Stimulated activated naive CD4-positive, alpha-beta T cell (primary cell): ENCODE measurements at regions not wholly inside any gene's neighbourhood (a gene's known extent, or its start where the extent isn't known, plus 50 kb on each side); places are given as distances from the start of the nearest gene placed in this dataset.
"Not testable (repeated sequence)": the region's sequence is repeated elsewhere in the genome, so short reads cannot be mapped to it uniquely, and the experiment has no call there.

Source experiments
- DNase-seq, 6 experiments: peaks; one replicate each; lab custom pipeline; 2025; lab: John Stamatoyannopoulos, UW

DNA sequence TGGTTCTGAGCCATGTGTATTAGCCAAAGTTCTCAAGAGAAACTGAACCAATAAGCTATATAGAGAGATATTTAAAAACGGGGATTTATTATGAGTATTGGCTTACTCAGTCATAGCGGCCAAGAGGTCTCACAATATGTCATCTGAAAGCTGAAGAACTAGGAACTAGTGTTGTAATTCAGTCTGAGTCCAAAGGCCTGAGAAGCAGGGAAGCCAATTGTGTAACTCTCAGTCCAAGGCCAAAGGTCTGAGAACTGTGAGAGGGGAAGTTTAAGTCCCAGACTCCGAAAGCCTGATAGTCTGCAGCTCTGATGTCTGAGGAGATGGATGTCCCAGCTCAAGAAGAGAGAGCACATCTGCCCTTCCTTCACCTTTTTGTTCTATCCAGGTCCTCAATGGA, 344.8 kb upstream of the USP15 start:
- no peak for DNase-seq

DNA sequence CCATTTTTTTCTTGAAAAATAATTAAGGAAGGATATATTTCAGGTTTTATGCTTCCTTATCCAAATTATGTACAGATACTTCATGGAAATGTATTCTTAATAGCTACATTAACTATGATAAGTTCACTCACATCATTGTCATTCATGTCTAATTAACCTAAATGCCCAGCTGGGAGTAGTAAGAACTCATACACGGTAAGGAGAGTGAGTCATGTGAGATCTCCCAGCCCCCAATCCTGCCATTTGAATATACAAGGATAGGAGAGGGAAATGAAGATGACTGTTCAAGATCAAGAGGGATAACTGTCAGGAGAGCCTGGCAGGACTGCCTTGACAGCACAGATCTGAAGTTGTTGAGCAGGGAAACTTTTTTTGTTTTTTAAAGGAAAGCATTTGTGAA, 343.4 kb upstream of the USP15 start:
- DNase-seq = no peak

DNA sequence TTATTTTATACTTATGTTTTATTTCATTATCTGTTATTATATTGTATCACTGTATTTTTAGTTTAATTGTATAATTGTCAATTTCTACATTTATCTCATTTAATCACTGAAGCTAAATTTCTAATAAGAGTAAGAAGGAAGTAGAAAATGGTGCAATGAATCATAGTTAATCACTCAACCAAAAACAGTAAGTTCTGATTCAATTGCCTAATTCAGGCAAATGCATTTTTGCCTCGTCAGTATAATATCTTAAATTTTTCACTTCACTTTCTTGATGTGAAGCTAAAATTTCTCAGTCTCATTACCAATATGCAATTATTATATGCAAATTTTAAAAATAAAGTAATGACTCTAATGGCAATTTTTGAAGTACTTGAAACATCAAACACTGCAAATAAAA, 340.5 kb upstream of the USP15 start:
- no peak for DNase-seq

DNA sequence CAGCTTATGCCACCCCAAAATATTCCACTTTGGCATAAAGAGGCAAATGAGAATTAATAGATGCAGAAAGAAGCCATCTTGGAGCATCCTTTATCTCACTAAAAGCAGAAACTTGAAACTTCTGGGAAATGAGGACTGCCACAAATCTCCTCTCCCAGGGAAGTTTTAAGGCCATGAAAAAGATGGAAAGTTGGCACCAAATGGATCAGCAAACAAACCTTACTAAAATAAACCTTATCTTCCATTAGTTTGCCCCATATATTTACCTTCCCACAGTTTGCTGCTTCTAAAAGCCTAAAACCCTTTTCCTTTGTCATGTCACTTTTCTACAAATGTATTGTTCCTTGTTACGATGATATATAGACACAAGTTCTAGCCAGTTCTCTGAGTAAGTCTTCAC, 340.0 kb upstream of the USP15 start:
- DNase-seq = no peak

DNA sequence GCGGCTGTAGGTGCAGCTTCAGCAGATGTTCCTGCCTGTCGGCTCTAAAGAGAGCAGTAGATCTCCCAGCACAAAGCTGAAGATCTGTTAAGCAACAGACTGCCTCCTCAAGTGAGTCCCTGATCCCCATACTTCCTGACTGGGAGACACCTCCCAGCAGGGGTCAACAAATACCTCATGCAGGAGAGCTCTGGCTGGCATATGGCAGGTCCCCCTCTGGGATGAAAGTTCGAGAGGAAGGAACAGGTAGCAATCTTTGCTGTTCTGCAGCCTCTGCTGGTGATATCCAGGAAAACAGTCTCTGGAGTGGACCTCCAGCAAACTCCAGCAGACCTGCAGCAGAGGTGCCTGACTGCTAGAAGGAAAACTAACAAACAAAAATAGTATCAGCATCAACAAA, 337.1 kb upstream of the USP15 start:
- DNase-seq = no peak

DNA sequence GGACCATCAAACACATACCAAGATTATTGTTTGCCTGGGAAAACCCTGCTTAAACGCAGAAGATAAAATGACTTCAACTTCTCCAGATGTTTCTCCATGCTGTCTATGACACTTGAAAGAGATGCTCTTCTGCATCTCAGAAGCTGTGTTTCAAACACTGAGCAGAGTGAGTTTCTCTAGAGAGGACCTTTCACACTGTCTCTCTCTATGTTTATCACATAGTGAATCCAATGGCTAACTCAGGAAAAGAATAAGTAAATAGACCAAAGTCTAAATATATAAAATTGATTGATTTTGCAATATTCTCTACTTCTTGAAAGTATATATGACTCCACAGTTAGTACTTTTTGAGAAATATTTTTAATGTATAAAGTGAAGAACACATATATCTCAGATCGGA, 325.6 kb upstream of the USP15 start:
- DNase-seq = no peak

DNA sequence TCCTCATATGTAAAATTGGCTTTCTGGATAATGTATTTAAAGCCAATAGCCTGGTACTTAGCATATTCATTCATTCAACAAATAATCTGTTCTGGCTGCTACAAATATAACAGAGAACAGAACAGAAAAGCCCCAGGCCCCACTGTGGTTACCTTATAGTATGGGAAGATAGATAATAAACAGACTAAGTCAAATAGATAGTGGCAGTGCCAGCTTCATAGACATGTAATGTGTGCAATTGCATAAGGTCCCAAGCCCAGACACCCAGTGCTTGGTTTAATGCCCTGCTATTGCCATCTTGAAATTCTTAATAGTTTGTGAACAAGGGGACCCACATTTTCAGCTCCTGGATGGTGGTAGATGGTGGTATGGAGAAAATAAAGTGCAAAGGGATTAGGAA, 320.2 kb upstream of the USP15 start:
- DNase-seq = no peak

DNA sequence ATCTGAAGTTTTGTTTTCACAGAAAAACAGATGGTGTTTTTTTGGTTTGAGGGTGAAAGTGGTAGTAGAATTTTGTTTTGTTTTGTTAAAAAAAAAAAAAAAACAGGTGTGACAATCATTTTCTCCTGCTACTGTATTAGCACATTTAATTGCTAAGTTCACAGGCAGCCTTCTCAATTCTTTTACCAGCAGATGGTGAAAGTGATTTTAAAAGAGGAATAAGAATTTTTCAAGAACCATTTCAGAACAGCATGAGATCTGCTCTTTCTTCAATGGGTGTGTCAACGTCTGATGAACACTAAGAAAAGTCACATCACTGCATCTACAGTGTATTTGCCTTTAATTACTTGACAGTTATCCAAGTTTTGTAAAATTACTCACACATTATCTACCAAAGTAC, 303.7 kb upstream of the USP15 start:
- DNase-seq = no peak

DNA sequence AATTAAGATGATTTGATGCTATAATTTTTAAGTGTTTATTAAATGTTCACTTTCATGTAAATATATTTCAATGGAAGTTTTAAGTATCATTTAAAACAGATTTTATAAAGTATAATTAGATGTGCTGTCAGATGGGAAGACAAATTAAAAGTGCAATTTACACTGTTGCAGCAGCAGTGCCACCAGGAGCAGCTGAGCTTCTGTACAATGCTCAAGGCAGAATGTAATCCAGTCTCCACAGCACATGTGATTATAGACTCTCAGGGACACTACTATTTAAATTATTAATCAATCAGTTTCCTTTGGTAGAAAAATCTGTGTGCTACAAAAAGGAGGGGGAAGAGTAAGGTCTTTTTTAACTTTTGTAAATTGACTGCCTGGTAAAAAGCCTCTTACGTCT, 285.7 kb upstream of the USP15 start:
- no peak for DNase-seq

DNA sequence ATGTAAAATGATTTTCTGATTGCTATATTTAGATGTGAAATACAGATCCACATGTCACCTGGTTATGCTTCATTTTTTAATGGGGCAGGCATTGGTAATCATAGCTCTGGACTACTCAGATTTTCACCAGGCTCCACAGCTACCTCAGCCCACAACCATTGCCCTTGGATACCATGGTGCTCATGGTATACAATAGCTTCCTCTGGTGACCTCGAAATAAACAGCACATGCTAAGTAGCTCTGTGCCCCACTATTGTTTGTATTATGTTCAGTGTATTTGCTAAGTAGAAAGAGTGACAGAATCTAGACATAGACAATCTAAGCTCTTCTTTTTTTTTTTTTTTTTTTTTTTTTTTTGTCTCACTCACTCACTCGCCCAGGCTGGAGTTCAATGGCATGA, 274.4 kb upstream of the USP15 start:
- no peak for DNase-seq

DNA sequence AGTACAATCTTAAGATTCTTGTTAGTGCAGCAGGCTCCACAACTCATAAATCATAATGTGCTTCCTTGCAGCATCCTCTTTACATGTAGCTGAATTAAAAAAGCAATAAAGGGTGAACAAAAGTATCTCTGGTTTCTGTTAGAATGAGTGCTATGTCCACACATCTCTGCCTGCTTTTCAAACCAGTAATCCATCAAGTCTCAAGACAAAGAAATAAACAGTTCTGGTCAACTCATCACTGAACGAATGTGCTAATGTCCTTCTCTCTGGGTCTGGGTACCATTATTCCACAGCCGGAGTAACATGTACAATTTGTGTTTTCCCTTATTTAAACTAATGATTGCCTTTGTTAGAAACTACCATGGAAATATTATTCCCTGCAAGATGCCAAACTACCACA, 273.0 kb upstream of the USP15 start:
- DNase-seq = no peak

DNA sequence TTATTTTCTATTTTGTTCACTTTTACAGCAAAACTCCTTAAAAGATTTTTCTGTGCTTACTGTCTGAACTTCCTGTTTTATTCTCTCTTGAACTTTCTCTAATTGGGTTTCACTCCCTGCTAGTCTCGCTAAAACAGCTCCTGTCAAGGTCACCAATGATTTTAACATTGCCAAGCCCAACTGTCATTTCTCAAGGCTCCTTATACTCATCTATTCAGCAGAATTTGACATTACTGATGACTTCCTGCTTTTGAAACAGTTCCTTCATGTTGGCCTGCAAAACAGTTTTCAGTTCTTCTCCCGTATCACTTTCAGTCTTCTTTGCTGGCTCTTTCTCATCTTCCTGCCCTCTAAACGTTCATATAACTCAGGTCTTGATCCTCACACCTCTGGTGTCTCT, 268.5 kb upstream of the USP15 start:
- no peak for DNase-seq

DNA sequence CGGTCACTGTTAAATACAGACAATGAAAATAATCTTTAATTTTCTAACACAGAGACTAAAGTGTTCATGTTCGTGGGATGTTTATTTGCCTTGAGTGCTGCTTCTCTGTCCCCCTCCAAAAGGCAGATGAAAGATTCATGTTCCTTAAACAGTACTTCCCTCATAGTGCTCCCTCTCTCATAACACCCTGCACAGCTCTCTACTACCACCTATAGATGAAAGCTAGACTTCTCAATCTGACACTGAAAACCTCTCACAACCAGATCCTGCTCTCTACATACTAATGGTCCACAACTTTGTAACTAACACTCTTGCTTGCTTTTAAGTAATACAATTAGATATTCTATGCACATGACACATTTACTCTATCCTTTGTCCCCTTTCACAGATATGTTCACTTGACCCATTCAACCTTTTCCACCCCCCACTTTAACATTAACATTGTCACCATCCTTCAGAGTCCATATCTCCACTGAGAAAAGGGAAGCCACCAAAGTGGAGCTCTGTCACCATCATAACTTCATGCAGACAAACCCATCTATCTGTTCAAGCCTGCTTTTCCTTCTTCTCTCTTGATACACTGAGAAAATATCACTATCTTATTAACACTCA, 266.4 kb upstream of the USP15 start:
- DNase-seq = no peak

DNA sequence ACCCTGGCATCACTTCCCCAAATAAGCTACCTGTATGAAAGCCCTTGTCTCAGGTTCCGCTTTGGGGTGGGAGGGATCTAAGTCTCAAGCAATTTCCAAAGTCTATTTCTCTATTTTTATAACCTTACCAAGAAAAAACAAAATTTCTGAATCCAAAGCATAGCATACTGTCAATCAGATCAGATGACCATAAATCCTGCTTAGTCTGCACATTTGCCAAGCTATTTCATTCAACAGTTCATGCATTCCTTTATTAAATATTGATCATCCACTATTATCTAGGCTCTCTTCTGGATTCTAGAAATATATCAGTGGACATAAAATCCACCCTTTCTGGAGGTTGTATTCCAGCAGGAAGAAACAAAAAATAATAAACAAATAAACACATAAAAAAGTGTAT, 263.5 kb upstream of the USP15 start:
- no peak for DNase-seq

DNA sequence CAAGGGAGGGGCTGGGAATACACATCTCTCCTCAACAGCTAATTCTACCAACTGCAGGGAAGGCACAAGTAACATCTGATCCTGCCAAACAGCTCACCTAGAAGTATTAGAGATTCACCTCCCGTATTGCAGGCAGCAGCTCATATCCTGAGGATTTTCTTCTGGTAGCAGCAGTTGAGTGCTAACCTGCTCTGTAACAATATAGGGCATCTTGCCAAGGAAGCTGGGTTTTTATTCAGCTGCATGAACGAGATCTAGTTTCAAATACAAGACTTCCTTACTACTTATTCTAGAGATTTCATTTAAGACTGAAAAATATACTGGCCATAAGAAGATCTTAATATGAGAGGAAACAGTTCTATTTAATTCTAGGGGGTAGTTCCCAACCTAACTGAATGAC, 261.4 kb upstream of the USP15 start:
- DNase-seq = no peak

DNA sequence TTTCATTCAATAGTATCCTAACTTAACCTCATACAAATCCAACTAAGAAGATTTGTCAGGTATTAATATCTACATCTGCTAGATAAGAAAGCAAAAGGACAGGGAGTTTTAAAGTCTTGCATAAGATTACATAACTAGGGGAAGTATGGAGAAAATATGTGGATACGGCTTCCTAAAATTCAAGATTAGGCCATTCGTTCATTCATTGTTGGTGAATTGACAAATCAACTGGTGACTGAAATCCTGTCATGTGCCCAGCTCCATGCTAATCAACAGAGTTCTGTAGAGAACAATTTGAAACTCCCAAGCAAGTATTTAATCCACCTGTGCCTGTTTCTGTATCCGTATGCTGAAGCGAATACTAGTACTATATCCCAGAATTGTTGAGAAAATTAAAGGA, 260.9 kb upstream of the USP15 start:
- no peak for DNase-seq

DNA sequence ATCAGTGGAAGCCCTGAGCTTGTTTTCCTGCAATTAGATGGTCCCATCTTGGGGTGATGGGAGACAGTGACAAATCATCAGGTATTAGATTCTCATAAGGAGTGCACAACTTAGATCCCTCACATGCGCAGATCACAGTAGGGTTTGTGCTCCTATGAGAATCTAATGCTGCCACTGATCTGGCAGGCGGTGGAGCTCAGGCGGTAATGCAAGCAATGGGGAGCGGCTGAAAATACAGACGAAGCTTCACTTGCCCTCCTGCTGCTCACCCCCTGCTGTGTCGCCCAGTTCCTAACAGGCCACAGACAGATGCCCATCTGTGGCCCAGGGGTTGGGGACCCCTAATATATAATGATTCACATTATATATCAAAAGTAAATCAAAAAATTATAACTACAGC, 258.8 kb upstream of the USP15 start:
- no peak for DNase-seq

DNA sequence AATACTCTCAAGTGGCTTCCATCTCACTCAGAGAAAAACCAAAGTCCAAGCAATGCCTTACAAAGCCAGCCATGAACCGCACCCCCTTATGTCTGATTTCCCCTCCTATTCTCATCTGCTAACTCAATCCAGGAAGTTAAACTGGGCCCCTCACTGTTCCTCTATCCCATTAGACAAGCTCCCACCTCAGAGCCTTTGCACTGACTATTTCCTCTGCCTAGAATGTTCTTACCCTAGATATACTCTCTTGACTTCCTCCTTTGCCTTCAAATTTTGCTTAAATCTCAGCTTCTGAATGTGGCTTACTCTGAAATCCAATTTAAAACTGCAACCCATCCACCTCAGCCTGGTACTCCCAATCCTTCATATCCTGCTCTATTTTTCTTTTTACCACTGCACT, 257.0 kb upstream of the USP15 start:
- DNase-seq = no peak

DNA sequence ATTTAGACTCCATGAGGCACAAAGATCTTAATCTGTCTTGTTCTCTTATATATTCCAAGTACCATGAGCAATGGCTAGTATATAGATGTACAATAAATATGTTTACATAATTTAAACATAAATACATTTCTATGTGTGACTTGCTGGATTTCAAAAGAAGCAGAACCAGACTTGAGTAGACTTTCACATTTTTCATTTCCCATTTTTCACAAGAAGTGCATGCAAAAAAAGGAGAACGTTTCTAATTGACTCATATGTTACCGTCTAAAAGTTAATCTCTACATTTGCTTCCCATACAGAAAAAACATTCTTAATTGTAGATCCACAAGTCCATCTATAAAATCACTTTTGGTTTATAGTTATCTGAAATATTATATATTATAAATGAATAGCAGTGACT, 256.5 kb upstream of the USP15 start:
- DNase-seq = no peak

DNA sequence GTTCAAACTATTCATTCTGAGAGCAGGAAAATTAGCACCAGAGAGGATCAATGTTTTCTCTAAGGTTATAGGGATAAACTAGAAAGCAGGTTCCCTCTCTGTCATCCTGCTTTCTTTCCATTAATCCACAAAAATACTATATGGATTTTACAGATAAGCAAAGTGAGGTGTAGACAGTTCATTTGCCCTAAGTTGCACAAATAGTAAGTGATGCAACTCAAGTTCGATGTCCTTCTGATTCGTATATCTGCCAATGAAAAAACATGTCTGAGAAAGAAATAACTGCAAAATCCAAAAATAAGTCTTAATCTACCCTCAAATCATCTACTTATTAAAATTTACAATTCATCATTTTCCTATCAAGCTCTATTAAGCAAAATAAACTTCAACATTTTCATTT, 254.6 kb upstream of the USP15 start:
- DNase-seq = no peak

DNA sequence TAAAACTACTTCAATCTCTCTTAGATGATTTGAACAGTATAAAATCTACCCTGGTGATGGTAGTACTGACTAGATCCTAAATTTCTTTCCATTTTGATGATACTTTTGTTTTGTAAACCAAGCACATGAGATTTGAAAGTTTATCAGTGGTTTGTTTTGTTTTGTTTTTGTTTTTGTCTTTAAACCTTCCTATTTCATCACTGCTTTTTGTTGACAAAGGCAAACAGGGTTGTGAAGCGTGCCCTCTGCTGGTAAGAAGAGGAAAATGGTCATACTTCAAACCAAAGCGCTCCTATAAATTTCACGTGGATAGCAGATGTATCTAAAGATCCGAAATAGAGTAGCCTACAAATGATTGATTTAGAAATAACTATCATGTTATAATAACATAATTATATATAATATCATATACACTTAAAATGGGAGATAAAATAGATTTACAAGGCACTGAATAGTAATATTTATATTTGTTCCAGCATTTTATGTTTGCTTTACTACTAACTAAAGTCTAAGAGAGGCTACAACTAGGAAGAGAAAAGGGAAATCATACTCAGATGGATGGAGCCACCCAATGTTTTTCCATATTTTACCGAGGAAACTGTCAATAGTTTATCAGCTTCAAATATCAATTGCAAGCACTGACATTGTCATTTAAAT, 254.0 kb upstream of the USP15 start:
- peak in 2 of 6 experiments; percentile 18 to 30 for DNase-seq

DNA sequence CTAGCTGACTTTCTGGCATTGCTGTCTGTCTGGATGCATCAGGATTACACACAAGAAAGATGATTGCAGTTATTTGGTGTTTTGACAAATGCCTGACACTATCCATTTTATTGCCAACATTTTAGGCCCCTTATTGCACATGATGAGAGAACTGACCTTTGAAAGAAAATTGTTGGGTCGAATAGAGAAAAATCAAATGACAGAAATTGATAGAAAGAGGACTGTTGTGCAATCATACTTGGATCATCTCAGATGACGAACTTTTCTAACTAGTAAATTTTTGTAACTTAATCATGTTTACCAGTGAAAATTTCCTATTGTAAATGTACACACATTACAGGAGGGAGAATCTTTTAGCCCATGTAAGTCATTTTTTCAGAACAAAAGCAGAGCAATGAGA, 251.5 kb upstream of the USP15 start:
- no peak for DNase-seq

DNA sequence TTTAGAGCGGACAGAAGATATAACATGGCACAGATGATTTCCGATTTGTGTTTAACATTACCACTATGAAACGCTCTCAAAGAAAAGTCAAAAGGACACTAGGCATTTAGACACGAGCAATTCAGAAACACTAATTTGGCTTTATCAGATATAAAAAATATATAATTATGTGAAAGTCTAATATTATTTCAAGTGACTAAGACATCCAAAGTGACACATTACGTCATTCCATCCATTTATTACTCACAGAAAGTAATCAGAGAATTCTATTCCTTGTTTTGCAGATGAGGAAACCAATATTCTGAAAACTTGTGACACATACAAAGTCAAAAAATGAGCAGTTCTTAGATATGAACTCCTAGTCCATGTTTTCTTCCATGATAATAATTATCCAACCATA, 250.8 kb upstream of the USP15 start:
- DNase-seq = no peak

DNA sequence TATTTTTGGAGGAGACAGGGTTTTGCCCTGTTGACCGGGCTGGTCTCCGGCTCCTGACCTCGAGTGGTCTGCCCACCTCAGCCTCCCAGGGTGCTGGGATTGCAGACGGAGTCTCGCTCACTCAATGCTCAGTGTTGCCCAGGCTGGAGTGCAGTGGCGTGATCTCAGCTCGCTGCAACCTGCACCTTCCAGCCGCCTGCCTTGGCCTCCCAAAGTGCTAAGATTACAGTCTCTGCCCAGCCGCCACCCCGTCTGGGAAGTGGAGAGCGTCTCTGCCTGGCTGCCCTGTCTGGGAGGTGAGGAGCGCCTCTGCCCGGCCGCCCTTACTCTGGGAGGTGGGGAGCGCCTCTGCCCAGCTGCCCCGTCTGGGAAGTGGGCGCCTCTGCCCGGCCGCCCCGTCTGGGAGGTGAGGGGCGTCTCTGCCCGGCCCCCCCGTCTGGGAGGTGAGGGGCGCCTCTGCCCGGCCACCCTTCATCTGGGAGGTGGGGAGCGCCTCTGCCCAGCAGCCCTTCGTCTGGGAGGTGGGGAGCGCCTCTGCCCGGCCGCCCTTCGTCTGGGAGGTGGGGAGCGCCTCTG, 249.8 kb upstream of the USP15 start:
- not testable (repeated sequence) for DNase-seq
